Astrocyte (in vitro differentiated cells and primary cell): ENCODE measurements at regions not wholly inside any gene's neighbourhood (a gene's known extent, or its start where the extent isn't known, plus 50 kb on each side); places are given as distances from the start of the nearest gene placed in this dataset.

Source experiments
- CTCF ChIP-seq: IDR thresholded peaks from 2 replicates; pipeline ENCODE4 v1.5.1; 2011; ENCODE audit warnings: low read depth, mild to moderate bottlenecking, inconsistent platforms, low read length, moderate library complexity; ENCODE audit not compliant: insufficient read depth
- EZH2 ChIP-seq: IDR thresholded peaks from 2 replicates; pipeline ENCODE4 v1.6.1; 2012; ENCODE audit warnings: mild to moderate bottlenecking, low read length, inconsistent platforms; ENCODE audit not compliant: insufficient read depth

- TF ChIP-seq CTCF (no peak), EZH2 (no peak)
Measured at GRCh38 chr12:105935106-105935505, 203.6 kb downstream of the NUAK1 start.
